GM19395 (cell line): ENCODE measurements at regions not wholly inside any gene's neighbourhood (a gene's known extent, or its start where the extent isn't known, plus 50 kb on each side); places are given as distances from the start of the nearest gene placed in this dataset.
"Not testable (repeated sequence)": the region's sequence is repeated elsewhere in the genome, so short reads cannot be mapped to it uniquely, and the experiment has no call there.

Experiments
- ATAC-seq: cut with Tn5 transposase; IDR thresholded peaks from one replicate; pipeline ENCODE4 v1.9.1; 2021; ENCODE audit warnings: mild to moderate bottlenecking, moderate library complexity; ENCODE audit not compliant: unreplicated experiment

DNA sequence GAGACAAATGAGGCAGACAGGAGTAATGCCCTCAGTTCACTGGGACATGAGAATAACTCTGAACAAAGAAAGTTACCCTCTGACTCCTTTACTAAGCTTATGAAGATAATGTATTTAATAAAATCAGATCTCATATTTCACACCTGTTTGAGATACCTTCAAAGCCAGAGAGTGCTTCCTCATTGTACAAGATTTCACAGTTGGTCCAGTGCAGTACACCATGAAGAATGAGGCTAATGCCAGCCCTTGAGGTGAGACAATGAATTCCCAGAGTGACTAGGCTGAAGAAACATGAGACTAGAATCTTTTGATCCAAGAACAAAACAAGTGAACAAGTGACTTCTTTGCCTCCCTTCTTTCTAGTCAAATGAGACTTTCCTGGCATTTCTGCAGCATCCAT is 1133.8 kb downstream of the TUSC7 start:
- no peak for ATAC-seq

DNA sequence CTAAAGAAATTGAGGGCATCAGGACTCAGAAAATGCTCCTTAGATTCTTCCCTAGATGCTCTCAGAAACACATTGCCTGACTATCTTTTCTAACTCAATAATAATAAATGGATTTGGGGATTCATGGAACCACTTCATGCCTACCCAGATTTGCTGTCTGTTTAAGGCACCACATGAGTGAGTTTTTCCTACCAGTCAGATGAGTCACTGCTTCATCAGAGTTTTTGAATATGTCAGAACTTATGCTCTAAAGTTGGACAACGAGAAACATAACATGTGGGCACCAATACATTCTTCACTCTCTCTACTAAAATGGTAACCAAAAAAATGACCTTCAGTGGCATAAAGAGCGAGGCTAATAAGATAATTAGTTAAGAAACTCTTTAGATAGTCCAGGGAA is 1135.1 kb downstream of the TUSC7 start:
- no peak for ATAC-seq

DNA sequence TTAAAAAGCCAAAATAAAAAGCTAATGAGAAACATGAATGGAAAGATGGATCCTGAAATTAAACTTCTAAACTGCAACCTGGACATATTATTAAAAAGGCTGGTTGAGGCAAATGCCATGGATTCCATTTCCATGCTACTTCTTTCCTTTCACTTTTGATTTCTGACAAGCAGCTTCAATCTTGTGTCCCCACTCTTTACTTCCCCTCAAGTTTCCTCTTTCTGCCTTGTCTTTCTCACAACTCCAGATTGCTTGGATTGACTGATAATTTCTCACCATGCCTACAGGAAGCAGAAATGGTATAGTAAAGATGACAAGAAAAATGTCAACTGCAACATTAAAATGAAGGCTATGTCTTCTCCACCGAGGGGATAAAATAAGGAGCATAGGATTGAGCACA is 1136.7 kb downstream of the TUSC7 start:
- no peak for ATAC-seq

DNA sequence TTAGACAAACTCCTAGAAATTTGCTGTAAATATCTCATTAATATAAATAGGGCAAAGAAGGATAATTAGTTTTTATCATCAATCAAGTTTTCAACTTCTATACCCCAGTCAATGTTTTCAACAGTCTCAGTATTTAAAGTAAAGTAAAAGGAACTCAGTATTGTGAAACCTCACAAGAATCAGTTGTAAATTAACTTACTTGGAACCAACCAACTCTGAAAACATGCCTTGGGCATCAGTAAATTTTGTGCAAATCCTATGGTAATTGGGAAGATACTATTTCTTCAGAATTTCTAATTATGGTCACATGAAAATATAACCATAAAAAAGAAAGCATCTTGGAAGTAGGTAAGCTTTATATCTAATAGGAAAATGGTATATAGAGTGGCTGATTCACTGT is 1139.0 kb downstream of the TUSC7 start:
- no peak for ATAC-seq

DNA sequence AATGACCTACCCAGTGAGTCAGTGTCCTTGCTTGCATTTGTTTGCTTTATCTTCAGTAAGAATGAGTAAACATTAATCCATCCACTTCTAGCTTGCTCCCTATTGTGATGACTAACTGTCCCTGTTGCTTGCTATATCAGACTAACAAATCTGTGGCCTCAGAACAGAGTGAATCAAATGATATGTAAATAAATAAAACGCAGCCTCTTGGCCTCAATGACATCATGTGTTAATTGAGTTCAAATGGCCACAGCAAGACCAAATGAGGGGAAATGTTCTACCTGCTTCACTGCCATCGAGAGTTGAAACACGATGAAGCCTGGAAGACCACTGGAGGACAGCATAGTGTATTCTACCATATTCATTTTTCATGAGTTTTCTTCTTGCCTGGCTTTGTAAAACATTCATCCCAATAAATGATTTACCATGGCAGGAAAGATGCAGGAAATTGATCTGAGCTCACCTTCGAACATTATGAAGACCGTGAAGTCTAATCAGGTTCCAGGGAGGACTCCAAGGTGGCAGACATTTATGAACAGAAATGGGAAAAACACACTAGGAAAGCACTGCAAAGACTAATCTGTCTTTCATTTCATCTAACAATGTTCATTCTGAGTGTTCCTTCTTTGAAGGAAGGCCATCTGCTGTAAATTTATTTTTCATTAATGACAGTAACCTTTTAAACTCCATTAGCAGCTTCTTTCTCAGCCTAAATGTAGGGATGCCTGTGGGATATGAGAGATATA is 1144.5 kb downstream of the TUSC7 start:
- ATAC-seq = no peak

DNA sequence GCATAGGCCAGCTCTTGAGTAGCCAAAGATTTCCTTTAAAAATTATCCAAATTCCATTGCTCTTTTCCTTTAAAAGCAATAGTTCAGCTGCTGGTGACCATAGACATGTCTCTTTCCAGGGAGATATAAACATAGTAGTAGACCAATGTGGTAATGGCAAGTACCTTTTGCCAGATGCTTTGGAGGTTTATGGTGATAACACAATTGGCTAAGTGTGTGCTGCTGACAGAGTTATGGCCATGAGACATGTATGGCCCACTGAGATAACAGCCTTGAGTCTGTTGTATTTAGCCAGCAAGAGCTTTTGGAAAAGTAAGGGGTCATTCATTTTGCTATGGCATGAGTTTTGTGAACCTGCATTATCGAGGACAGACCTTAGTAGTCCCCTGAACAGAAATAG is 1146.8 kb downstream of the TUSC7 start:
- no peak for ATAC-seq

DNA sequence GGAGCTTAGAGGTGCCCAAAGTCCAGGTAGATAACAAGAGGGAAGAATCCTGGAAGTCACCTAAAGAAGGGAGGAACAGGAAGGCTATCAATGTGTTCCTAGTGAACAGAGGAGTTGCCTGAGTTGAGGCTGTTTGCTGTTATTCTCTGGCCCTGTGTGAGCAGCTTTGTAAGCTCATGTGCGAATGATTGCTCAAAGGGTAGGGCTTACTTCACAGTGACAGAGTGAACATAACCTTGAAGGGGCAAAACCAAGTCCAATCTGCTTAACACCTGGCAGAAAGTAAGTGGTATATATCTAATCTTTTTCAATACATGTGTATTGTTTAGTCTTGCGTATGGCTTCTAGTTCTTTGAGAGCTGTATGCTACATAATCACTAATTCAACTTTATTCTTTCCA is 1153.6 kb downstream of the TUSC7 start:
- no peak for ATAC-seq

DNA sequence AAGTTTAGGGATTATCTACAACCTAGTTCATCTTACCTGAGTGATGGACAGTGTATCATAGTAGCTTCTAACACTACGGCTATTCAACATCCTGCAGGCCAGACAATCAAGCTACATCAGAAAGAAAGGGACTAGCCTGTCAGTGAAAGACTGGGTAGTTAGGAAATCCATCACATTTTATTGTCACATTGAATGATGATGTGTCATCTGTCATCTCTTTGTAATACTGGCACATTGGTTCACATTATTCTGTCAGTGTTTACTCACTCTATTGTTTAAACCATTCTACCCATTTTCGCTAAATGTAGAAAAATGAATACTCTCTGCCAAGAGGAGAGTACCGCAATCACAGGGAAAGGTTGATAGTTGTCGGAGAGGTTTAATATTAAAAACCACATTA is 1155.8 kb downstream of the TUSC7 start:
- ATAC-seq = no peak

DNA sequence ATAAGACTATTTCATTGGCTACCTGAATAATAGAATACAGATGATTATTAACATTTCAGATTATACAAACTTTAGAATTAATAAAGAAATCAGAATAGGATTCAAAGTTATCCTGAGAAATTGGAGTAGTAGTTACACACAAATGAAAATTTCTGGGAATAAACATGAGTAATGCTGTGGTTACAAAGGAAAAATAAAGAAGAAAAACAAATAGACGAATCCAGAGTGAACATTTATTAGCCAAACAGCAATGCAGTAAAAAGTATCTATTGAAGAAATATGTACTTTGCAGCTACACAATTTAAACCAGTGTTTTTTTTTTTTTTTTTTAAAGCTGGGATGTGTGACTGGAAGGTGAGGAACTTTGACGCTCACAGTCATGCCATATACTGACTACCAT is 1159.2 kb downstream of the TUSC7 start:
- ATAC-seq = no peak

DNA sequence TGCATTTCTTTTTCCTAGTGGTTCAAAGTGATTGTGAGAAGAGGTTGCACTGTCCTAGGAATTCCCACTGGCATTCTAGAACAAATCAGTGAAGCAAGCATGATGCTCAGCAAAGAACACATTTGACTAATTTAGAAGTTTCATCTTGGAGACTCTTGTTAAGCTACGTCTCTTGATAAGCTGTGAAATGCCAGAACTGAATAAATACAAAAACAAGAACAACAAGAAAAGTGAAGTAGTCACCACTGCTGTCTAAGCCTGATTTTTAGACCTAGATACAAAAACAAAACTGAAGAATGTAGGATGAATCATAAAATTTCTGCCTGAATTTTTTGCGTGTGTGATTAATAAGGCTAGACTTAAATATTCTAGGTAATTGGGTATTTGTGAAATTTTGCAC is 1162.4 kb downstream of the TUSC7 start:
- no peak for ATAC-seq

DNA sequence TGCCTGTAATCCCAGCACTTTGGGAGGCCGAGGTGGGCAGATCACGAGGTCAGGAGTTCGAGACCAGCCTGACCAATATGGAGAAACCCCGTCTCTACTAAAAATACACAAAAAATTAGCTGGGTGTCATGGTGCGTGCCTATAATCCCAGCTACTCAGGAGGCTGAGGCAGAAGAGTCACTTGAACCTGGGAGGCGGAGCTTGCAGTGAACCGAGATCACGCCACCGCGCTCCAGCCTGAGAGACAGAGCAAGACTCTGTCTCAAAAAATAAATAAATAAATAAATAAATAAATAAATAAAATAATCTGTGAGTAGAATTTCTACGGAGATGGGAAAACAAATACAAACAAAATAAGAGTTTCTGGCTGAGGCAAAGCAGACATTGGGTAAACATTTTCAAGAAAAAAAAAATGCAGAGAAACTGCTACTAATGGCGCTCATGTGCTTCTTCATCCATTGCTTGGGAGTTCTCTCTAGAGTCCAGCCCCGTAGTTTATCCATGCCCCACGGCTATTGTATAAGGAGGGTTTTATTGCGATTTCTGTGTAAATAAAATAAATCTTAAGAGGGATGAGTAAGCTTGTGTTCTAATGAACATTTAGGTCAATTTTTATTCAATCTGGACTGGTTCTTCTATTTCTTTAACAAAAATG is 1161.9 kb downstream of the IGSF11 start:
- ATAC-seq = not testable (repeated sequence)

DNA sequence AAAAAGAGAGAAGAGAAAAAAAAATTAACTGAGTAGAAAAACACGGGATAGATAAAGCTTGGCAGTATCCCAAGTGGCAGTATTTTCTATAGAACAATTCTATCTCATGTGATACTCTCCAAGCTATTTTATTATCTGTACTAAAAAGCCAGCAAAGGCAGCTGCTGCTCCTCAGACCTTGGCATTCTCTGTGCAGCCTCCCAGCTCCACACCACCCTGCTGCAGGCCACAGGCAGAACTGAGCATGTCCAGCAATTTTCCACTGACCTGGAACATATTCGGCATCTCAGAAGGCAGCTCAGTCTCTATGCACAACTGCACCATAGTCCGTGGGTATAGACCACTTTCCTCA is 1161.4 kb downstream of the IGSF11 start:
- ATAC-seq = no peak

DNA sequence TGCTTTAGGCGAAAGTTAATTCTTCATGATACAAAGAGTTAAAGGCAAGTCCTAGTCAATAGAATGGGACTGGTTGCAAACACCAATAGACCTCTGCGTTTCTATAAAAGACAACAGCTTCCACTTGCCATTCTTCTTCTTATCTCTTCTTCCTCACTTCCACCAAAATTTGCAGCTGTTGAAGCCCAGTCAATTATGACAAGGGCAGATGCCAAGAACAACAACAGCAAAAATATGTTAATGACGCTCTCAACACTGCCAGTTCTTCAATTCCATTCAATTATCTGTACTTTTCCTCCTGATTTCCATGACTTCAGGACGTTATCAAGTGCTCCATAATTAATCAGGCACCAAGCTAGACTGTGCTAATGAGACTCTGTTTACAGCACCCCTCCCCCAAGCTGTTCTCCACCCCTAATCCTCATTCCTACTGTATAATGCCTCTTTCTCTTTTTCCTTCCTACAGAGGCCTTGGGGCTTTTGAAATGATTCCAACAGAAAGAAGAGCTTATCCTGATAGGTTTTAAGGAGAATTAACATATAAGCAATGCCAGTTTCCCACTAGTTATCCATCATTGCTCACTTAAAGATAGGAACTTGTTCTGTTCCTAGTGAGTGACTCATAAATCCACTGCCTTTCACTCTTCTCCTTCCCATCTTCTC is 1160.5 kb downstream of the IGSF11 start:
- no peak for ATAC-seq

DNA sequence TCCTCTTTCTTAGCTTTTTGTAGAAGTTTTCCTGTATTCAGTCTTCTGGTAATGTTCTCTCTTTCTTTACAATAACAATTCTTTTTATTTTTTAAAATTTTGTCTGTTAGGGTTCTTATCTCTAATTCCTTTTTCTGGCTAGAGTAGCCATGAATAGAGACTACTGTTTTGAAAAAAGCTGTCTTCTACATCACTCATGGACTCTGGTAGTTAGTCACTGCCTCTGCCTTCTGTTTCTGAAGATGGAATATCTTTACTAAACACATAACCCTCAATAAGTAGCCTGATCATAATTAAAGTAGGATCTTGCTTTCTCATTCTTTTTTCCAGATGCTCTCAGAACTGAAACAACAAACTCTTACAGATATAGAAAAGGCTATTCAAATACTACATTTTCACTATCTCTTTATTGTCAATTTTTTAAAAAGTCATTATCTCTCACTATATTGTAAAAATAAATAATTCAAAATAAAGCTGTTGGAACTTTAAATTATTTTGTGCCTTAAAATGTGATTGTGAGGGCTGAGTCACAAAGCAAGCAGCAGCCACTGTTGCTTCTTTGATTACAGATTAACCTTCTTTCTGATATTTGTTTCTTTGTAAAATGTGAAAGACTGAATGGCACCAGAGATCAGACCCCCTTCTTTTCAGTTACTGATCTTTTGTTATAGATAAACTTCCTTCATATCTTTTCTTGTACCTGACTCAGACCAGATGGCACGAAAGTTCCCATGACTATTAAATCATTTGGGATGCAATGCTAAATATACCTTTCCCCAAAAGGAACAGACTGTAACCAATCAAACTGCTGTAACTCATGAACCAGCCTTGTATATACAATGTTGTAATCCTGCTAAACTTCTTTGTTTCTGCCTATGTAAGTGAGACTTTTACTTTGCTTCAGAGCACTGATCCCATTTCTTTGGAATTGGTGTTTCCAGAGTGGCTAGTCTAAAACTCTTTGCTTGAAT is 1159.5 kb downstream of the IGSF11 start:
- ATAC-seq = no peak

DNA sequence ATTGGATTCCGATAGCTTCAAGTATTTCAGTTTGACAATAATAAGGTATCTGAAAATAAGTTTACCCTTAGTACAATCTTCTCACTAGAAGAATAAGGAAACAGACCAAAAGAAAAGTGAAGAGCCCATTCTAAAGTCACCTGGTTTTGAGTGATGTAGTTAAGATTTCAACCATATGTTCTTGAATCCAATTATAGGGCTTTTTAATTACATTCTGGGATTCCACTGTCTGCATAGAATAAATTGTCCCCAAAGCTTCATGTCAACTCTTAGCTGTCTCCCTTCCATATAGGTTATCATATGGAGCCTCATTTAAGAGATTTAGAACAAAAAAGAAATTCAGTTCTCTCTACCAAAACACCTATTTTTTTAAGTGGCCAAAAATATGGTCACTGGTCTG is 1158.8 kb downstream of the IGSF11 start:
- ATAC-seq = no peak

DNA sequence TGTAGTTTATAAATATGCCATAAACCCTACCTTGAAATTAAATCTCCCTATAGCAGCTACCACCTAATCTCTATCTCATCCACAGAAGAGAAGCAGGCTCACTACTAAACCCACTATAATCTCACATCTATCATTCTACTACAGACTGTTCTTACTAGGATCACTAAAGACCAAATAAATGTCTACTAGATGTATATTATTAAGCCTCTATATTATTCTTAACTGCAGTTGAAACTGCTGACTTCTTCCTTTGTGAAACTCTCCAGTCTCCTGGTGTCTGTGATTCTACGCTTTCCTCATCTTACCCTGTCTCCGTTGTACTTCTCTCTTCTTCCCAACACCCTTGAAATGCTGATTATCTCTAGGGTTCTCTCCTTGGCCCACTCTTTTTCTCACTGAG is 1154.0 kb downstream of the IGSF11 start:
- no peak for ATAC-seq

DNA sequence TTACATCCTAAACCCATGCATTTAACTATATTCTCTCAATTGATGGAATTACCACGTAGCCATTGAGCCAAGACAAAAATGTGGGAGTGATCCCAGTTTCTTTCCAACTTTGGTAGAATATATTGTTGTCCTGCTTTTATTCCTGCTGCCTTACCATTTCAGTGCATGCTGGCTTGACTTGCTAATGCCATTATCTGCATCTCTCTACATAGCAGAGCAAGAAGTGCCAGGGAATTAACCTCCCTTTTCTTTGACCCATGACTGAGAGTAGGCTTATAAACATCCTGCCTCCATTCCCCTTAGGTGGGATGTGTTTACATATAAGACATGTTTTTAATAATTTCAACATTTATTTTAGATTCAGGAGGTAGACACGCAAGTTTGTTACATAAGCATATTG is 1153.4 kb downstream of the IGSF11 start:
- no peak for ATAC-seq

DNA sequence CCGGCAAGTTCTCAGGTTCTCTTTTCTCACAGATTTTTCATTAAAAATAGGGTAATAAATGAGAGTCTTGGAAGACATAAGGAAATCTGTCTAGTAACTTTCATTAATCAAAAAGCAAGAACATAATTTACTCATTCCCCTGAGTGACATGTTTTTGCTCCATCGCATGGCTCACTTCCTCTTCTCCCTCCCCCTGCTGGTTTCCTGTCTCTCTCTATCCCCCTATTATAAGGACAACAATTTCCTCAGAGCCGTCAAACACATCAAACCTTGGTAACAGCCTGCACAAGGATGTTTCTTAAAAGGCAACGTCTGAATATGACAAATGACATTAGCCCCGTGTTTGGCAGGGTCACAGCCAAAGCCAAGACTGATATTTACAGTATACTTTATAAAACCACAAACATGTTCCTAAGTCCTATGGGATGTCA is 1149.6 kb downstream of the IGSF11 start:
- ATAC-seq = no peak

DNA sequence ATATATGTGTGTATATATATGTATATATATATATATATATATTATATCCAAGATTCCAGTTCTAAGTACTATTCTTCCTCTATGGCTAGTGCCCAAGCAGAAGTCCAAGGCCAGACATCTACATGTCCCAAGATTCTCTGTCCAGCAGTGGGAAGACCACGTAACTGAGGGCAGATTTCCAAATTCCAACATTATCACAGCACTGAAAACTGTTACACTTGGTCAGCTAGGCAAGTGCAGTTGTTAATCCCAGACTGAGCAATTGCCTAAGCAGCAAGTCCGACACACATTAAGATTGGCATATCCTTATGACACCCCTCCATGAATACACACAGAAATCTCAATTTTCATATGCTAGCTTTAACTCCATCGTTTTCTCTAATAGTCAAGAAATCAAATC is 1148.5 kb downstream of the IGSF11 start:
- ATAC-seq = no peak

DNA sequence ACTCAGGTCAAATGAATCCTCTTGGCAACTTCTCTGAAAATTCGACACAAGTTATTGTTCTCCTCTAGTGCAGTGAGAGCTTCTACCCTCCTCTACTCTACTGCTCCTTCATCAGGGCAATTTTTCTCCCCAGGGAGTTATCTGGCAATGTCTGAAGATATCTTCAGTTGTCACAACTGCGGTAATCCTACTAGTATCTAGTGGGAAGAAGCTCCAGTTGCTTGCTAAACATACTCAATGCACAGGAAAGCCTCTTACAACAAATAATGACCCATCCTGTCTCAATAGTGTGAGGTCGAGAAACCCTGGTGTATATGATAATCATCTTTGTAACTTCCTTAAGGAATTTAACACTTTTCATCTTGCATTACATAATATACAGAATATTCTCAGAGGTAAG is 1147.6 kb downstream of the IGSF11 start:
- no peak for ATAC-seq

DNA sequence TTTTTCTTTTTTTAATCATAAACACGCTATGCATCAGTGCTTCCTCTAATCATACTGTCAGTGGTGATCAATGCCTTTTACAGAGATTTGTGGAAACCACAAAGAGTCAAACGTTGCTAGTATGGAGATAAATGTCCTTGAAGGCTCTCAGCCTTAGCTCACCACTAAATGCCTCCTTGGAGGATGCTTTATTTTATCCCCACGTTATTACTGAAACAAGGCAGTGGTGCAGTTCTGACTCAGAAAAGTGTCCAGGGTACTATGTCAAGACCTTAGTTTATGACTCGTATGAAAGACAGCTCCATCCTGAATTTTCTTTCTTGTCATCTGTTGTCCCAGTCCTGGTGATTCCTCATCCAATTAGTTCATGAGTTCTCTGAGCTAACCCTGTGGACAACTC is 1146.7 kb downstream of the IGSF11 start:
- no peak for ATAC-seq
